ENCODE measurements at regions not wholly inside any gene's neighbourhood (a gene's known extent, or its start where the extent isn't known, plus 50 kb on each side); places are given as distances from the start of the nearest gene placed in this dataset.

- H3K27ac ChIP-seq (ENCODE audit: low read depth in 1 of 2, low read length in 1 of 2) = no peak overlapping the region
- peaks cover 0 to 1% (median 0%) of the 10 kb centered on the region in 5 donors for H3K4me1 ChIP-seq (ENCODE audit: control insufficient read depth in 5 of 5, insufficient read depth in 5 of 5, low read length in 5 of 5)
- H3K36me3 ChIP-seq (ENCODE audit: control insufficient read depth in 4 of 4, insufficient read depth in 4 of 4, low read length in 4 of 4) = no peaks in the 10 kb centered on the region
- no peak overlapping the region for H3K9ac ChIP-seq (ENCODE audit: insufficient read depth in 1 of 2, low read length in 2 of 2)
- no peaks in the 10 kb centered on the region for H3K27me3 ChIP-seq (ENCODE audit: control insufficient read depth in 3 of 3, insufficient read depth in 3 of 3, low read length in 2 of 3)
- peaks cover 2 to 6% (median 4%) of the 10 kb centered on the region in 4 donors for H3K9me3 ChIP-seq (ENCODE audit: control insufficient read depth in 4 of 4, insufficient read depth in 3 of 4, low read length in 3 of 4)
- 88 to 95% methylated on average over 2 of the region's 2 CpGs for WGBS, 2 donors
- ATAC-seq (ENCODE audit: insufficient read depth, low FRiP score) (no peak), DNase-seq (no peak)
- no peak for TF ChIP-seq CTCF (IDR thresholded peaks at IDR 0.05; ENCODE audit: control extremely low read depth, extremely low read depth)
- H3K4me3 ChIP-seq = no peak overlapping the region
These were observed 659.0 kb upstream of the TBX3 start for GRCh38 chr12:115343008-115343407.

GRCh38 chr12:115341442-115341841 lies 657.5 kb upstream of the TBX3 start:
- no peak for TF ChIP-seq CTCF (IDR thresholded peaks at IDR 0.05; ENCODE audit: control extremely low read depth, extremely low read depth)
- peak; percentile 34 for ATAC-seq (ENCODE audit: insufficient read depth, low FRiP score)
- DNase-seq = peak; percentile 80 to 90 (median 85)
- Histone ChIP-seq H3K9ac (ENCODE audit: insufficient read depth in 1 of 2, low read length in 2 of 2) (no peak overlapping the region), H3K27me3 (ENCODE audit: control insufficient read depth in 3 of 3, insufficient read depth in 3 of 3, low read length in 2 of 3) (no peaks in the 10 kb centered on the region), H3K4me3 (no peak overlapping the region), H3K9me3 (ENCODE audit: control insufficient read depth in 4 of 4, insufficient read depth in 3 of 4, low read length in 3 of 4) (peaks cover 2 to 6% (median 4%) of the 10 kb centered on the region in 4 donors), H3K27ac (ENCODE audit: low read depth in 1 of 2, low read length in 1 of 2) (no peak overlapping the region), H3K4me1 (ENCODE audit: control insufficient read depth in 5 of 5, insufficient read depth in 5 of 5, low read length in 5 of 5) (peaks cover 0 to 4% (median 0%) of the 10 kb centered on the region in 5 donors), H3K36me3 (ENCODE audit: control insufficient read depth in 4 of 4, insufficient read depth in 4 of 4, low read length in 4 of 4) (no peaks in the 10 kb centered on the region)
- 54 to 74% methylated on average over 6 of the region's 6 CpGs for WGBS, 2 donors

GRCh38 chr12:115338566-115339294 lies 654.8 kb upstream of the TBX3 start:
- WGBS, 2 donors = 81 to 84% methylated on average over 9 of the region's 9 CpGs
- H3K27ac ChIP-seq (ENCODE audit: low read depth in 1 of 2, low read length in 1 of 2) = peak overlapping the region in 1 of 2 donors; percentile 25

More at GRCh38 chr12:115338566-115339294, 654.8 kb upstream of the TBX3 start:
- Histone ChIP-seq H3K4me3 (no peak overlapping the region), H3K27me3 (ENCODE audit: control insufficient read depth in 3 of 3, insufficient read depth in 3 of 3, low read length in 2 of 3) (no peaks in the 10 kb centered on the region), H3K9me3 (ENCODE audit: control insufficient read depth in 4 of 4, insufficient read depth in 3 of 4, low read length in 3 of 4) (peaks cover 2 to 6% (median 4%) of the 10 kb centered on the region in 4 donors), H3K36me3 (ENCODE audit: control insufficient read depth in 4 of 4, insufficient read depth in 4 of 4, low read length in 4 of 4) (no peaks in the 10 kb centered on the region), H3K9ac (ENCODE audit: insufficient read depth in 1 of 2, low read length in 2 of 2) (no peak overlapping the region), H3K4me1 (ENCODE audit: control insufficient read depth in 5 of 5, insufficient read depth in 5 of 5, low read length in 5 of 5) (peaks cover 0 to 13% (median 0%) of the 10 kb centered on the region in 5 donors)
- TF ChIP-seq CTCF (IDR thresholded peaks at IDR 0.05; ENCODE audit: control extremely low read depth, extremely low read depth) = no peak
- DNase-seq = no peak
- no peak for ATAC-seq (ENCODE audit: insufficient read depth, low FRiP score)
